GM23338 (cell line): ENCODE measurements at regions not wholly inside any gene's neighbourhood (a gene's known extent, or its start where the extent isn't known, plus 50 kb on each side); places are given as distances from the start of the nearest gene placed in this dataset.
"Not testable (repeated sequence)": the region's sequence is repeated elsewhere in the genome, so short reads cannot be mapped to it uniquely, and the experiment has no call there.

Experiments used
- ATAC-seq: fragments of 200-7000 bp; cut with Tn5 transposase; 3 replicates; pipeline ENCODE4 v1.9.1; 2020
- DNase-seq: peaks from one replicate; pipeline ENCODE4 v3.0.0-alpha.2; 2015; ENCODE audit warnings: low spot score
- H2AFZ ChIP-seq: fragments of 200-600 bp; sonication (generic); 2 replicates; pipeline ENCODE4 v1.8.0; 2016; ENCODE audit warnings: antibody characterized with exemption, mild to moderate bottlenecking, moderate library complexity
- H3F3A ChIP-seq: fragments of 200-600 bp; sonication (generic); replicated peaks from 2 replicates; pipeline ENCODE4 v1.8.0; 2017; ENCODE audit warnings: antibody characterized with exemption, mixed run types, low read depth
- H3K27ac ChIP-seq: fragments of 200-600 bp; sonication (generic); 2 replicates; pipeline ENCODE4 v1.6.1; 2016; ENCODE audit warnings: low read depth
- H3K27me3 ChIP-seq: fragments of 200-600 bp; sonication (generic); 2 replicates; pipeline ENCODE4 v1.8.0; 2016; ENCODE audit warnings: mild to moderate bottlenecking, mixed run types, moderate library complexity; ENCODE audit not compliant: insufficient read depth
- H3K36me3 ChIP-seq: fragments of 200-600 bp; sonication (generic); 2 replicates; pipeline ENCODE4 v1.8.0; 2016; ENCODE audit warnings: mild to moderate bottlenecking; ENCODE audit not compliant: insufficient read depth
- H3K4me1 ChIP-seq: fragments of 200-600 bp; sonication (generic); 2 replicates; pipeline ENCODE4 v1.8.0; 2016; ENCODE audit warnings: mild to moderate bottlenecking, moderate library complexity; ENCODE audit not compliant: insufficient read depth
- H3K4me2 ChIP-seq: fragments of 200-600 bp; sonication (generic); 2 replicates; pipeline ENCODE4 v1.7.1; 2017; ENCODE audit warnings: mixed run types
- H3K4me3 ChIP-seq: fragments of 200-600 bp; sonication (generic); 2 replicates; pipeline ENCODE4 v1.6.1; 2016; ENCODE audit warnings: mixed run types
- H3K79me2 ChIP-seq: fragments of 200-600 bp; sonication (generic); replicated peaks from 2 replicates; pipeline ENCODE4 v1.8.0; 2017; ENCODE audit warnings: mild to moderate bottlenecking; ENCODE audit not compliant: insufficient read depth
- H3K9me2 ChIP-seq: fragments of 200-600 bp; sonication (generic); 2 replicates; pipeline ENCODE4 v1.8.0; 2017; ENCODE audit not compliant: insufficient read depth
- H4K20me1 ChIP-seq: fragments of 200-600 bp; sonication (generic); replicated peaks from 2 replicates; pipeline ENCODE4 v1.8.0; 2017; ENCODE audit warnings: mild to moderate bottlenecking; ENCODE audit not compliant: insufficient read depth
- H3K27ac Mint-ChIP-seq: 2 replicates; pipeline ENCODE4 v1.8.0; 2020; ENCODE audit warnings: inconsistent platforms, mild to moderate bottlenecking, moderate library complexity, mixed read lengths
- H3K27me3 Mint-ChIP-seq: 3 replicates; pipeline ENCODE4 v1.8.0; 2022; ENCODE audit warnings: low read depth, mild to moderate bottlenecking, moderate library complexity, mixed read lengths, inconsistent platforms; ENCODE audit not compliant: insufficient read depth, poor library complexity
- H3K36me3 Mint-ChIP-seq: 3 replicates; pipeline ENCODE4 v1.8.0; 2021; ENCODE audit warnings: low read depth, mild to moderate bottlenecking, inconsistent platforms, moderate library complexity, mixed read lengths
- H3K4me1 Mint-ChIP-seq: 3 replicates; pipeline ENCODE4 v1.8.0; 2020; ENCODE audit warnings: mild to moderate bottlenecking, inconsistent platforms, mixed read lengths
- H3K4me3 Mint-ChIP-seq: 3 replicates; pipeline ENCODE4 v1.8.0; 2021; ENCODE audit warnings: moderate library complexity, mild to moderate bottlenecking, inconsistent platforms, mixed read lengths
- H3K9me3 Mint-ChIP-seq: 3 replicates; pipeline ENCODE4 v1.8.0; 2020; ENCODE audit warnings: moderate library complexity, mild to moderate bottlenecking, inconsistent platforms, mixed read lengths
- CREB1 ChIP-seq: fragments of 250-450 bp; sonication (Bioruptor Pico); IDR thresholded peaks from 2 replicates; pipeline ENCODE4 v1.5.0; 2020; ENCODE audit warnings: low read depth, mild to moderate bottlenecking, moderate library complexity
- EZH2 ChIP-seq: fragments of 200-600 bp; sonication (generic); IDR thresholded peaks from one replicate; pipeline ENCODE4 v1.8.0; 2017; ENCODE audit warnings: antibody characterized with exemption, mild to moderate bottlenecking, low read depth; ENCODE audit not compliant: unreplicated experiment
- EZH2phosphoT487 ChIP-seq: fragments of 200-600 bp; sonication (generic); IDR thresholded peaks from one replicate; pipeline ENCODE4 v1.8.1; 2018; ENCODE audit warnings: antibody characterized with exemption; ENCODE audit not compliant: unreplicated experiment
- JUNB ChIP-seq: IDR thresholded peaks from one replicate; pipeline ENCODE4 v1.6.1; 2016; ENCODE audit warnings: antibody characterized with exemption; ENCODE audit not compliant: unreplicated experiment
- NANOG ChIP-seq: IDR thresholded peaks from 2 replicates; pipeline ENCODE4 v1.6.1; 2016; ENCODE audit warnings: antibody characterized with exemption, borderline replicate concordance
- POLR2AphosphoS5 ChIP-seq: IDR thresholded peaks from 2 replicates; pipeline ENCODE4 v1.6.1; 2016; ENCODE audit warnings: antibody characterized with exemption, low read depth
- STAT1 ChIP-seq: IDR thresholded peaks from one replicate; pipeline ENCODE4 v1.6.1; 2016; ENCODE audit warnings: antibody characterized with exemption; ENCODE audit not compliant: unreplicated experiment
- ZNF114 ChIP-seq: fragments of 250-450 bp; sonication (Bioruptor Pico); IDR thresholded peaks from 2 replicates; pipeline ENCODE4 v1.5.0; 2020; ENCODE audit warnings: mild to moderate bottlenecking, moderate library complexity
- ZNF331 ChIP-seq: fragments of 250-450 bp; sonication (Bioruptor Pico); IDR thresholded peaks from 2 replicates; pipeline ENCODE4 v1.5.0; 2020; ENCODE audit warnings: low read depth, mild to moderate bottlenecking, moderate library complexity
- TF ChIP-seq, protein P1 (sequence below): fragments of 250-450 bp; sonication (Bioruptor Pico); IDR thresholded peaks from 2 replicates; pipeline ENCODE4 v1.5.0; 2020; ENCODE audit warnings: mild to moderate bottlenecking, moderate library complexity
- TF ChIP-seq, protein P2 (sequence below), 2 experiments: fragments of 200-600 bp in 1 of 2; sonication (generic) in 1 of 2; conservative IDR thresholded peaks; 2 replicates each; pipeline versions ENCODE4 v1.5.1 to v1.6.1; 2016 to 2017; ENCODE audit warnings: antibody characterized with exemption in 2 of 2, low read depth in 2 of 2, mild to moderate bottlenecking in 2 of 2, moderate library complexity in 1 of 2
- TF ChIP-seq, protein P3 (sequence below): IDR thresholded peaks from 2 replicates; pipeline ENCODE4 v1.6.1; 2016; ENCODE audit warnings: antibody characterized with exemption

DNA sequence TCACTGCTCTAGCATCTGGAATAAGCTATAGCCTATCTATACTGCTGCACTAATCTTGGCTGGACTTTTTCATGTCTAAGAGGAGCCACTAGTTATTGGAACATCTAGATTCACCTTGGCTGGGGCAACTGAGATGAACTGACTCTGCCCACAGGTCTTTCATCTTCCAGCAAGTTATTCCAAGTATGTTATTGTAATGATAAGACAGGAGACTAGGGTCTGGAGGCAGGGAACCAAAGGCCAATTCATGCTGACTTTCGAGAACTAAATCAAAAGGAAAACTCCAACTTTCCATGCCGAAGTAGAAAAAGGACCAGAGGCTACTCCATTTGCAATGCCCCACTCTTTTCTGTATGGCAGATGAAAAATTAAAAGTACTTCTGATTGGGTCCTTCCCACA is 1243.0 kb upstream of the RAG2 start (continued):
- no peak for TF ChIP-seq CREB1 (CRISPR knock-in tag)
- no peak for TF ChIP-seq NANOG

DNA sequence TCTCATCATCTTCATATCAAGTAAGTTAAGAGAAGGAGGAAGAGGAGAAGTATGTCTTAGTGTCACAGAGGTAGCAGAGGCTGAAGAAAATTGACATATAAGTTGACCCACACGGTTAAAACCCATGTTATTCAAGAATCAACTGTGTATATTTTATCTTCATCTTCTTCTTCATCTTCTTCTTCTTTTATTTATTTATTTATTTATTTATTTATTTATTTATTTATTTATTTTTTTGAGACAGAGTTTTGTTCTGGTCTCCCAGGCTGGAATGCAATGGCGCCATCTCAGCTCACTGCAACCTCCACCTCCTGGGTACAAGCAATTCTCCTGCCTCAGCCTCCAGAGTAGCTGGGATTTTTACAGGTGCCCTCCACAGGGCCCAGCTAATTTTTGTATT is 1242.3 kb upstream of the RAG2 start:
- not testable (repeated sequence) for H3K79me2 ChIP-seq, H3K27ac ChIP-seq, H3K4me3 Mint-ChIP-seq, H3K27me3 ChIP-seq, H3K4me3 ChIP-seq, H3K4me2 ChIP-seq, ATAC-seq, H3K9me3 Mint-ChIP-seq, H3K27ac Mint-ChIP-seq, H3K27me3 Mint-ChIP-seq, H3K4me1 Mint-ChIP-seq, H3K9me2 ChIP-seq, H4K20me1 ChIP-seq, H3K4me1 ChIP-seq, H3K36me3 ChIP-seq, DNase-seq, H3K36me3 Mint-ChIP-seq, H2AFZ ChIP-seq, H3F3A ChIP-seq

DNA sequence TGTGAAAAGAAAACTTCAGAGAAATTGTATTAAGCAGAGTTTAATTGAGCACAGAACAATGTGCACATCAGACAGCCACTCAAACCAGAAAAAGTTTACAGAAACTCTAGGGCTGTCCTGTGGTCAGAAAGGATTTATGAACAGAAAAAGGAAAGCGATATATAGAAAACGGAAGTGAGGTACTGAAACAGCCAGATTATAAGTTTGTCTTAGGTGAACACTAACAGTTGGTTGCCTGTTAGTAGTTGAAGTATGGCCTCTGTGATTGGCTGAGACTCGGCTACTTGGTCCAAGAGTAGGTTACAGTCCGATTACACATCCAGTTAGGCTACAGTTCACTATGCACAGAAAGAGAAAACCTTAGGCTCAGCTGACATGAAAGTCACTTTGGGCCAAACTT is 1232.5 kb upstream of the RAG2 start:
- Mint-ChIP-seq H3K27me3 (no peaks in the 10 kb centered on the region), H3K27ac (no peak overlapping the region), H3K4me1 (no peaks in the 10 kb centered on the region), H3K4me3 (no peak overlapping the region), H3K36me3 (no peaks in the 10 kb centered on the region), H3K9me3 (no peaks in the 10 kb centered on the region)
- H3K9me2 ChIP-seq, result no peaks in the 10 kb centered on the region
- no peaks in the 10 kb centered on the region; the same call in 1 of the 2 replicates for H3K36me3 ChIP-seq
- H2AFZ ChIP-seq, result no peak overlapping the region
- no peaks in the 10 kb centered on the region for H3F3A ChIP-seq
- no peaks in the 10 kb centered on the region for H3K79me2 ChIP-seq
- ATAC-seq (no peak), DNase-seq (no peak)
- no peak overlapping the region for H3K4me3 ChIP-seq
- H3K4me1 ChIP-seq, result no peaks in the 10 kb centered on the region
- H4K20me1 ChIP-seq, result no peaks in the 10 kb centered on the region
- H3K27me3 ChIP-seq, result no peaks in the 10 kb centered on the region
- H3K4me2 ChIP-seq, result no peak overlapping the region
- no peak overlapping the region for H3K27ac ChIP-seq
- no peak for TF ChIP-seq ZNF331 (CRISPR knock-in tag)
- TF ChIP-seq EZH2, result no peak
- no peak for TF ChIP-seq JUNB
- no peak for TF ChIP-seq ZNF114
- no peak for TF ChIP-seq CREB1 (CRISPR knock-in tag)
- no peak for TF ChIP-seq EZH2phosphoT487
- TF ChIP-seq NANOG, result no peak
- TF ChIP-seq, protein P1, sequence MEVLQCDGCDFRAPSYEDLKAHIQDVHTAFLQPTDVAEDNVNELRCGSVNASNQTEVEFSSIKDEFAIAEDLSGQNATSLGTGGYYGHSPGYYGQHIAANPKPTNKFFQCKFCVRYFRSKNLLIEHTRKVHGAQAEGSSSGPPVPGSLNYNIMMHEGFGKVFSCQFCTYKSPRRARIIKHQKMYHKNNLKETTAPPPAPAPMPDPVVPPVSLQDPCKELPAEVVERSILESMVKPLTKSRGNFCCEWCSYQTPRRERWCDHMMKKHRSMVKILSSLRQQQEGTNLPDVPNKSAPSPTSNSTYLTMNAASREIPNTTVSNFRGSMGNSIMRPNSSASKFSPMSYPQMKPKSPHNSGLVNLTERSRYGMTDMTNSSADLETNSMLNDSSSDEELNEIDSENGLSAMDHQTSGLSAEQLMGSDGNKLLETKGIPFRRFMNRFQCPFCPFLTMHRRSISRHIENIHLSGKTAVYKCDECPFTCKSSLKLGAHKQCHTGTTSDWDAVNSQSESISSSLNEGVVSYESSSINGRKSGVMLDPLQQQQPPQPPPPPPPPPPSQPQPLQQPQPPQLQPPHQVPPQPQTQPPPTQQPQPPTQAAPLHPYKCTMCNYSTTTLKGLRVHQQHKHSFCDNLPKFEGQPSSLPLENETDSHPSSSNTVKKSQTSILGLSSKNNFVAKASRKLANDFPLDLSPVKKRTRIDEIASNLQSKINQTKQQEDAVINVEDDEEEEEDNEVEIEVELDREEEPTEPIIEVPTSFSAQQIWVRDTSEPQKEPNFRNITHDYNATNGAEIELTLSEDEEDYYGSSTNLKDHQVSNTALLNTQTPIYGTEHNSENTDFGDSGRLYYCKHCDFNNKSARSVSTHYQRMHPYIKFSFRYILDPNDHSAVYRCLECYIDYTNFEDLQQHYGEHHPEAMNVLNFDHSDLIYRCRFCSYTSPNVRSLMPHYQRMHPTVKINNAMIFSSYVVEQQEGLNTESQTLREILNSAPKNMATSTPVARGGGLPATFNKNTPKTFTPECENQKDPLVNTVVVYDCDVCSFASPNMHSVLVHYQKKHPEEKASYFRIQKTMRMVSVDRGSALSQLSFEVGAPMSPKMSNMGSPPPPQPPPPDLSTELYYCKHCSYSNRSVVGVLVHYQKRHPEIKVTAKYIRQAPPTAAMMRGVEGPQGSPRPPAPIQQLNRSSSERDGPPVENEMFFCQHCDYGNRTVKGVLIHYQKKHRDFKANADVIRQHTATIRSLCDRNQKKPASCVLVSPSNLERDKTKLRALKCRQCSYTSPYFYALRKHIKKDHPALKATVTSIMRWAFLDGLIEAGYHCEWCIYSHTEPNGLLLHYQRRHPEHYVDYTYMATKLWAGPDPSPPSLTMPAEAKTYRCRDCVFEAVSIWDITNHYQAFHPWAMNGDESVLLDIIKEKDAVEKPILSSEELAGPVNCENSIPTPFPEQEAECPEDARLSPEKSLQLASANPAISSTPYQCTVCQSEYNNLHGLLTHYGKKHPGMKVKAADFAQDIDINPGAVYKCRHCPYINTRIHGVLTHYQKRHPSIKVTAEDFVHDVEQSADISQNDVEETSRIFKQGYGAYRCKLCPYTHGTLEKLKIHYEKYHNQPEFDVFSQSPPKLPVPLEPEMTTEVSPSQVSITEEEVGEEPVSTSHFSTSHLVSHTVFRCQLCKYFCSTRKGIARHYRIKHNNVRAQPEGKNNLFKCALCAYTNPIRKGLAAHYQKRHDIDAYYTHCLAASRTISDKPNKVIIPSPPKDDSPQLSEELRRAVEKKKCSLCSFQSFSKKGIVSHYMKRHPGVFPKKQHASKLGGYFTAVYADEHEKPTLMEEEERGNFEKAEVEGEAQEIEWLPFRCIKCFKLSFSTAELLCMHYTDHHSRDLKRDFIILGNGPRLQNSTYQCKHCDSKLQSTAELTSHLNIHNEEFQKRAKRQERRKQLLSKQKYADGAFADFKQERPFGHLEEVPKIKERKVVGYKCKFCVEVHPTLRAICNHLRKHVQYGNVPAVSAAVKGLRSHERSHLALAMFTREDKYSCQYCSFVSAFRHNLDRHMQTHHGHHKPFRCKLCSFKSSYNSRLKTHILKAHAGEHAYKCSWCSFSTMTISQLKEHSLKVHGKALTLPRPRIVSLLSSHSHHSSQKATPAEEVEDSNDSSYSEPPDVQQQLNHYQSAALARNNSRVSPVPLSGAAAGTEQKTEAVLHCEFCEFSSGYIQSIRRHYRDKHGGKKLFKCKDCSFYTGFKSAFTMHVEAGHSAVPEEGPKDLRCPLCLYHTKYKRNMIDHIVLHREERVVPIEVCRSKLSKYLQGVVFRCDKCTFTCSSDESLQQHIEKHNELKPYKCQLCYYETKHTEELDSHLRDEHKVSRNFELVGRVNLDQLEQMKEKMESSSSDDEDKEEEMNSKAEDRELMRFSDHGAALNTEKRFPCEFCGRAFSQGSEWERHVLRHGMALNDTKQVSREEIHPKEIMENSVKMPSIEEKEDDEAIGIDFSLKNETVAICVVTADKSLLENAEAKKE (CRISPR knock-in tag), result no peak
- TF ChIP-seq, protein P2, sequence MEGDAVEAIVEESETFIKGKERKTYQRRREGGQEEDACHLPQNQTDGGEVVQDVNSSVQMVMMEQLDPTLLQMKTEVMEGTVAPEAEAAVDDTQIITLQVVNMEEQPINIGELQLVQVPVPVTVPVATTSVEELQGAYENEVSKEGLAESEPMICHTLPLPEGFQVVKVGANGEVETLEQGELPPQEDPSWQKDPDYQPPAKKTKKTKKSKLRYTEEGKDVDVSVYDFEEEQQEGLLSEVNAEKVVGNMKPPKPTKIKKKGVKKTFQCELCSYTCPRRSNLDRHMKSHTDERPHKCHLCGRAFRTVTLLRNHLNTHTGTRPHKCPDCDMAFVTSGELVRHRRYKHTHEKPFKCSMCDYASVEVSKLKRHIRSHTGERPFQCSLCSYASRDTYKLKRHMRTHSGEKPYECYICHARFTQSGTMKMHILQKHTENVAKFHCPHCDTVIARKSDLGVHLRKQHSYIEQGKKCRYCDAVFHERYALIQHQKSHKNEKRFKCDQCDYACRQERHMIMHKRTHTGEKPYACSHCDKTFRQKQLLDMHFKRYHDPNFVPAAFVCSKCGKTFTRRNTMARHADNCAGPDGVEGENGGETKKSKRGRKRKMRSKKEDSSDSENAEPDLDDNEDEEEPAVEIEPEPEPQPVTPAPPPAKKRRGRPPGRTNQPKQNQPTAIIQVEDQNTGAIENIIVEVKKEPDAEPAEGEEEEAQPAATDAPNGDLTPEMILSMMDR (conservative IDR thresholded peaks at IDR 0.05; ENCODE audit: low read depth in 2 of 2), result no peak
- TF ChIP-seq, protein P3, sequence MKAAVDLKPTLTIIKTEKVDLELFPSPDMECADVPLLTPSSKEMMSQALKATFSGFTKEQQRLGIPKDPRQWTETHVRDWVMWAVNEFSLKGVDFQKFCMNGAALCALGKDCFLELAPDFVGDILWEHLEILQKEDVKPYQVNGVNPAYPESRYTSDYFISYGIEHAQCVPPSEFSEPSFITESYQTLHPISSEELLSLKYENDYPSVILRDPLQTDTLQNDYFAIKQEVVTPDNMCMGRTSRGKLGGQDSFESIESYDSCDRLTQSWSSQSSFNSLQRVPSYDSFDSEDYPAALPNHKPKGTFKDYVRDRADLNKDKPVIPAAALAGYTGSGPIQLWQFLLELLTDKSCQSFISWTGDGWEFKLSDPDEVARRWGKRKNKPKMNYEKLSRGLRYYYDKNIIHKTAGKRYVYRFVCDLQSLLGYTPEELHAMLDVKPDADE, result no peak
- no peak for TF ChIP-seq POLR2AphosphoS5
- no peak for TF ChIP-seq STAT1
